ENCODE measurements at regions not wholly inside any gene's neighbourhood (a gene's known extent, or its start where the extent isn't known, plus 50 kb on each side); places are given as distances from the start of the nearest gene placed in this dataset.

GRCh38 chr5:60349891-60350415 lies 350.0 kb downstream of the DEPDC1B start:
- TF ChIP-seq CTCF (IDR thresholded peaks at IDR 0.05) (no peak), POLR2A (IDR thresholded peaks at IDR 0.05) (no peak)
